PC-3 (cell line): ENCODE measurements at regions not wholly inside any gene's neighbourhood (a gene's known extent, or its start where the extent isn't known, plus 50 kb on each side); places are given as distances from the start of the nearest gene placed in this dataset.

Source experiments
- ATAC-seq: fragments of 200-7000 bp; cut with Tn5 transposase; 2 replicates; pipeline ENCODE4 v1.9.1; 2020; ENCODE audit warnings: mild to moderate bottlenecking, moderate library complexity
- BruUV-seq: library from RNA; stranded (reverse); fragments of 400-500 nt; replicated peaks from 2 replicates; lab custom pipeline; 2021; lab: Mats Ljungman, UMichigan
- CTCF ChIA-PET: fragments of 300-600 bp; sonication (Branson Sonifier 250); formaldehyde crosslinking; loops from one replicate; lab custom pipeline; 2022; ENCODE audit warnings: antibody characterized with exemption; lab: Charles Lee
- POLR2A ChIA-PET: fragments of 300-600 bp; sonication (Branson Sonifier 250); formaldehyde crosslinking; loops from one replicate; lab custom pipeline; 2022; ENCODE audit warnings: antibody characterized with exemption; ENCODE audit not compliant: unreplicated experiment; lab: Charles Lee
- DNase-seq: peaks from one replicate; pipeline ENCODE4 v3.0.0-alpha.2; 2015
- H2AFZ ChIP-seq: fragments of 300-600 bp; sonication (generic); 2 replicates; pipeline ENCODE4 v1.6.0; 2016; ENCODE audit warnings: antibody characterized with exemption, low read length
- H3F3A ChIP-seq: fragments of 300-600 bp; sonication (generic); one replicate; pipeline ENCODE4 v1.6.0; 2017; ENCODE audit warnings: antibody characterized with exemption, low read length, control low read depth, mild to moderate bottlenecking; ENCODE audit not compliant: unreplicated experiment
- H3K27ac ChIP-seq: fragments of 300-600 bp; sonication (generic); 2 replicates; pipeline ENCODE4 v1.5.1; 2016; ENCODE audit warnings: mild to moderate bottlenecking, low read length
- H3K27me3 ChIP-seq: fragments of 300-600 bp; sonication (generic); 2 replicates; pipeline ENCODE4 v1.6.1; 2016; ENCODE audit warnings: low read length, mixed read lengths
- H3K36me3 ChIP-seq: fragments of 300-600 bp; sonication (generic); 2 replicates; pipeline ENCODE4 v1.6.1; 2016; ENCODE audit warnings: low read depth, mixed run types, low read length, mixed read lengths
- H3K4me1 ChIP-seq: fragments of 300-600 bp; sonication (generic); 2 replicates; pipeline ENCODE4 v1.5.1; 2016; ENCODE audit warnings: low read length; ENCODE audit not compliant: insufficient read depth
- H3K4me2 ChIP-seq: fragments of 300-600 bp; sonication (generic); 2 replicates; pipeline ENCODE4 v1.6.0; 2016; ENCODE audit warnings: low read length
- H3K4me3 ChIP-seq: fragments of 300-600 bp; sonication (generic); 2 replicates; pipeline ENCODE4 v1.5.1; 2016; ENCODE audit warnings: mild to moderate bottlenecking, low read length, mixed read lengths
- H3K79me2 ChIP-seq: fragments of 300-600 bp; sonication (generic); 2 replicates; pipeline ENCODE4 v1.6.1; 2017; ENCODE audit warnings: low read length, mixed read lengths
- H3K9ac ChIP-seq: fragments of 300-600 bp; sonication (generic); 2 replicates; pipeline ENCODE4 v1.6.0; 2016; ENCODE audit warnings: mild to moderate bottlenecking, low read length
- H3K9me2 ChIP-seq: fragments of 300-600 bp; sonication (generic); replicated peaks from 2 replicates; pipeline ENCODE4 v1.6.1; 2016; ENCODE audit warnings: mixed run types, low read length, mixed read lengths
- H3K9me3 ChIP-seq: fragments of 300-600 bp; sonication (generic); 2 replicates; pipeline ENCODE4 v1.6.1; 2016; ENCODE audit warnings: low read length, mixed read lengths
- H4K20me1 ChIP-seq: fragments of 300-600 bp; sonication (generic); 2 replicates; pipeline ENCODE4 v1.6.1; 2016; ENCODE audit warnings: low read length, mixed read lengths
- CTCF ChIP-seq: fragments of 300-600 bp; sonication (generic); conservative IDR thresholded peaks from 2 replicates; pipeline ENCODE4 v1.5.1; 2017; ENCODE audit warnings: antibody characterized with exemption, low read depth, mild to moderate bottlenecking, low read length
- EZH2 ChIP-seq: fragments of 300-600 bp; sonication (generic); IDR thresholded peaks from one replicate; pipeline ENCODE4 v1.6.1; 2017; ENCODE audit warnings: antibody characterized with exemption, mild to moderate bottlenecking, low read length; ENCODE audit not compliant: unreplicated experiment
- EZH2phosphoT487 ChIP-seq: fragments of 300-600 bp; sonication (generic); IDR thresholded peaks from 2 replicates; pipeline ENCODE4 v1.6.1; 2018; ENCODE audit warnings: mild to moderate bottlenecking, antibody characterized with exemption, low read length, borderline replicate concordance
- intact Hi-C: fragments of 100-400 bp; cut with micrococcal nuclease; formaldehyde crosslinking; loops from 2 replicates; pipeline ENCODE4 v1.9.0; 2023

DNA sequence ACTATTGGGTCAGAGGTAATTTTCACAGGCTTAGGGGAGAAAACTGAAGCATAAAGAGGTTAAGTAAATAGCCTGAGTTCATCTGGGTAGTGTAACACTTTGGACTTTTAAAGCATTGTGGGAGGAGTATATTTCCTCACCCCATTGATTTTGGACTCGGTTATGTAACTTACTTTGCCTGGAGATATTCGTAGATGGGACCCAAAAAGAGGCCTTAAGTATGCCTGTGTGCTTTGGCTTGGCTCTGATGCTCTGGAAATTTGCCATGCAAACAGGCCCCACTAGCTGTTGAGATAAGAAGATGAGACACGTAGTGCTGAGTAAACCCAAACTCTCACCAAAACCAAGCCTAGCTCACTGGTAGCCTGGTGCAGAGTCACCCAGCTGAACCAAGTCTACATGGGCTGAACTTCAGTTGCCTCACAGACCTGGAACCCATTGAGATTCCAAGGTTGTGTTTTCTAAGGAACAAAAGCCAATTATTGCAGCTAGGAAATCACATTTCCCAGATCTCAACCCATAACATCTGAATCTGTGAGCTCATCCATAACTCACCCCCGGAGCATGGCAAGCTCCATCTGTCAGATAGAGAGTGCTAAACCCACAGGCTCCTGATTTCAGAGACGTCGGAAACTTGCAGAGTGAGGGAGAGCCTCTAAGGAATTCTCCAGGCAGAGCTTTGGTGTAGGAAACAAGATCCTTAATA, 536.0 kb upstream of the C16orf82 start:
- ATAC-seq (no peak), DNase-seq (no peak)
- Histone ChIP-seq H3K36me3 (no peaks in the 10 kb centered on the region), H2AFZ (no peak overlapping the region), H3K79me2 (no peaks in the 10 kb centered on the region), H3K4me2 (no peak overlapping the region), H3F3A (no peaks in the 10 kb centered on the region), H3K9ac (no peak overlapping the region), H4K20me1 (no peaks in the 10 kb centered on the region), H3K27ac (no peak overlapping the region), H3K9me2 (no peaks in the 10 kb centered on the region), H3K9me3 (no peaks in the 10 kb centered on the region), H3K4me1 (no peaks in the 10 kb centered on the region), H3K27me3 (no peaks in the 10 kb centered on the region), H3K4me3 (no peak overlapping the region)
- intact Hi-C loops: no loop called here
- no peak for TF ChIP-seq EZH2phosphoT487
- TF ChIP-seq CTCF: no peak
- no peak for TF ChIP-seq EZH2
- POLR2A ChIA-PET: no interaction called here
- no TSS peak for BruUV-seq
- CTCF ChIA-PET: no interaction called here

GRCh38 chr16:26531290-26531730, 535.4 kb upstream of the C16orf82 start:
- no peaks in the 10 kb centered on the region for H4K20me1 ChIP-seq
- H3K36me3 ChIP-seq: no peaks in the 10 kb centered on the region
- H3K27ac ChIP-seq: no peak overlapping the region
- ChIA-PET CTCF (no interaction called here), POLR2A (no interaction called here)
- H3K27me3 ChIP-seq: no peaks in the 10 kb centered on the region
- H3K79me2 ChIP-seq: no peaks in the 10 kb centered on the region
- no peaks in the 10 kb centered on the region for H3K9me3 ChIP-seq
- H3K4me1 ChIP-seq: no peaks in the 10 kb centered on the region
- TF ChIP-seq EZH2: no peak
- no peak for TF ChIP-seq CTCF
- no peak for TF ChIP-seq EZH2phosphoT487
- H3K9me2 ChIP-seq: no peaks in the 10 kb centered on the region
- H3F3A ChIP-seq: no peaks in the 10 kb centered on the region
- no peak overlapping the region for H2AFZ ChIP-seq
- H3K4me3 ChIP-seq: no peak overlapping the region
- ATAC-seq (no peak), DNase-seq (no peak)
- intact Hi-C loops: no loop called here
- H3K4me2 ChIP-seq: no peak overlapping the region
- H3K9ac ChIP-seq: no peak overlapping the region
- no TSS peak for BruUV-seq

- H3K4me1 ChIP-seq: no peaks in the 10 kb centered on the region
- CTCF ChIA-PET: no interaction called here
These were observed 534.3 kb upstream of the C16orf82 start for GRCh38 chr16:26532456-26532855.

More at GRCh38 chr16:26532456-26532855, 534.3 kb upstream of the C16orf82 start:
- Histone ChIP-seq H3K4me2 (no peak overlapping the region), H4K20me1 (no peaks in the 10 kb centered on the region), H3K9me2 (no peaks in the 10 kb centered on the region), H3F3A (no peaks in the 10 kb centered on the region), H3K4me3 (no peak overlapping the region), H3K9ac (no peak overlapping the region), H3K36me3 (no peaks in the 10 kb centered on the region), H2AFZ (no peak overlapping the region), H3K27me3 (no peaks in the 10 kb centered on the region), H3K9me3 (no peaks in the 10 kb centered on the region), H3K27ac (no peak overlapping the region), H3K79me2 (no peaks in the 10 kb centered on the region)
- DNase-seq: no peak
- POLR2A ChIA-PET: no interaction called here
- BruUV-seq: no TSS peak
- TF ChIP-seq EZH2 (no peak), CTCF (no peak), EZH2phosphoT487 (no peak)
- intact Hi-C loops: no loop called here
- no peak for ATAC-seq
